ENCODE measurements at regions not wholly inside any gene's neighbourhood (a gene's known extent, or its start where the extent isn't known, plus 50 kb on each side); places are given as distances from the start of the nearest gene placed in this dataset.

GRCh38 chr5:93054424-93055163, 526.4 kb downstream of the NR2F1-AS1 start:
- no peak overlapping the region for H3K9ac ChIP-seq (ENCODE audit: control insufficient read depth, insufficient read depth, low read length)
- H3K4me1 ChIP-seq (ENCODE audit: control insufficient read depth, insufficient read depth, low read length) = no peaks in the 10 kb centered on the region
- H3K27me3 ChIP-seq (replicated peaks in 1 of 2; ENCODE audit: control insufficient read depth in 2 of 2, insufficient read depth in 2 of 2, low read length in 1 of 2) = no peaks in the 10 kb centered on the region
- no peak overlapping the region for H3K4me2 ChIP-seq (ENCODE audit: control insufficient read depth, insufficient read depth)
- no peaks in the 10 kb centered on the region for H3K79me2 ChIP-seq (ENCODE audit: control insufficient read depth, insufficient read depth, low read length)
- no peak overlapping the region for H2AFZ ChIP-seq (ENCODE audit: control insufficient read depth, low read depth, low read length)
- H4K20me1 ChIP-seq (ENCODE audit: control insufficient read depth, insufficient read depth) = no peaks in the 10 kb centered on the region
- 50% methylated on average over 2 of the region's 2 CpGs for WGBS (ENCODE audit: insufficient coverage, insufficient replicate concordance, low lambda C conversion rate, missing lambda C conversion rate)
- FAIRE-seq (no peak), ATAC-seq (no peak), DNase-seq (ENCODE audit: low read depth, low spot score) (no peak)
- TF ChIP-seq KDM1A (IDR thresholded peaks at IDR 0.05; ENCODE audit: borderline replicate concordance) (no peak), SKIL (IDR thresholded peaks at IDR 0.05; ENCODE audit: low read depth, poor library complexity, severe bottlenecking) (no peak), CBX5 (IDR thresholded peaks at IDR 0.05; ENCODE audit: low read depth) (no peak), POLR2AphosphoS5 (IDR thresholded peaks at IDR 0.05; ENCODE audit: low read length) (no peak)
- no TSS peak for BruUV-seq (replicated peaks)
- no peaks in the 10 kb centered on the region for H3K36me3 ChIP-seq (ENCODE audit: control insufficient read depth in 2 of 2, insufficient read depth in 2 of 2, low read length in 1 of 2)
- ChIA-PET RAD21 (ENCODE audit: unreplicated experiment) (no interaction called here), POLR2A (no interaction called here), SMC1A (ENCODE audit: uncharacterized antibody, unreplicated experiment) (no interaction called here), CTCF (no interaction called here)
- in situ Hi-C loops (cut with MboI) (no loop called here), intact Hi-C loops (cut with micrococcal nuclease; ENCODE audit: unreplicated experiment) (no loop called here)
- no peaks in the 10 kb centered on the region for H3K9me3 ChIP-seq (replicated peaks; ENCODE audit: control insufficient read depth, insufficient read depth, low read length)
- no peak overlapping the region for H3K4me3 ChIP-seq
- H3K27ac ChIP-seq (ENCODE audit: control insufficient read depth, insufficient read depth) = no peak overlapping the region

- ChIA-PET CTCF (interaction anchor here (0.6 kb wide), 1 partner anchor 397 kb away, joined by 4 read pairs; no protein-coding TSS in a partner anchor), SMC1A (ENCODE audit: uncharacterized antibody, unreplicated experiment) (interaction anchor here (0.6 kb wide), 1 partner anchor 105 kb away, joined by 3 read pairs; no protein-coding TSS in a partner anchor), POLR2A (no interaction called here), RAD21 (ENCODE audit: unreplicated experiment) (no interaction called here)
- in situ Hi-C loops (cut with MboI) (no loop called here), intact Hi-C loops (cut with micrococcal nuclease; ENCODE audit: unreplicated experiment) (no loop called here)
- Histone ChIP-seq H3K9ac (ENCODE audit: control insufficient read depth, insufficient read depth, low read length) (no peak overlapping the region), H4K20me1 (ENCODE audit: control insufficient read depth, insufficient read depth) (no peaks in the 10 kb centered on the region), H3K9me3 (replicated peaks; ENCODE audit: control insufficient read depth, insufficient read depth, low read length) (no peaks in the 10 kb centered on the region), H3K4me1 (ENCODE audit: control insufficient read depth, insufficient read depth, low read length) (no peaks in the 10 kb centered on the region), H3K4me3 (no peak overlapping the region), H3K4me2 (ENCODE audit: control insufficient read depth, insufficient read depth) (no peak overlapping the region), H2AFZ (ENCODE audit: control insufficient read depth, low read depth, low read length) (no peak overlapping the region), H3K36me3 (ENCODE audit: control insufficient read depth in 2 of 2, insufficient read depth in 2 of 2, low read length in 1 of 2) (no peaks in the 10 kb centered on the region), H3K27ac (ENCODE audit: control insufficient read depth, insufficient read depth) (no peak overlapping the region), H3K27me3 (replicated peaks in 1 of 2; ENCODE audit: control insufficient read depth in 2 of 2, insufficient read depth in 2 of 2, low read length in 1 of 2) (no peaks in the 10 kb centered on the region), H3K79me2 (ENCODE audit: control insufficient read depth, insufficient read depth, low read length) (no peaks in the 10 kb centered on the region)
- no peak for DNase-seq (ENCODE audit: low read depth, low spot score)
- no peak for ATAC-seq
- FAIRE-seq = no peak
- no peak for TF ChIP-seq ZZZ3 (IDR thresholded peaks at IDR 0.05; ENCODE audit: control insufficient read depth, insufficient read length, low read depth)
- no TSS peak for BruUV-seq (replicated peaks)
Observed at GRCh38 chr5:93053825-93054224, 527.2 kb downstream of the NR2F1-AS1 start.

Data from GM12878 (cell line).